ENCODE measurements at regions not wholly inside any gene's neighbourhood (a gene's known extent, or its start where the extent isn't known, plus 50 kb on each side); places are given as distances from the start of the nearest gene placed in this dataset.

DNA sequence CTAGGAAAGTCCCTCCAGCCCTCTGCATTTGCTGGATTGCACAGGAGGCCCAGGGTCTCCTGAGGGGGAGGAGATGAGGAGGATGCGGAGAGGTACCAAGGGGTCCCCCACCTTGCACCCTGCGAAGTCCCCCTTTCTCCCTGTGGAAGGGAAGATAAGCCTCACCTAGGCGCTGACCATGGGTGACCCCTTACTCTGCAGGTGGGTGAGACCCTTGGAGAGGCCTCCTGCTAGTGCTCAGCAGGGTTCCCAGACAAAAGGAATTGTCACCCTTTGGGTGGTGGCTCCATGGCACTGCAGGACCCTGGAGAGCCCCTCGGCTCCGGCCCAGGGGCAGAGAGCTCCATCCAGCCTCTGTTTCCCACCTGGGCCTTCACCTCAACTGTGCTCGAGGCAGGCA, 107.0 kb upstream of the RET start:
- no peak for DNase-seq (ENCODE audit: low read depth, low spot score)
- H3K27ac ChIP-seq, result no peak overlapping the region

DNA sequence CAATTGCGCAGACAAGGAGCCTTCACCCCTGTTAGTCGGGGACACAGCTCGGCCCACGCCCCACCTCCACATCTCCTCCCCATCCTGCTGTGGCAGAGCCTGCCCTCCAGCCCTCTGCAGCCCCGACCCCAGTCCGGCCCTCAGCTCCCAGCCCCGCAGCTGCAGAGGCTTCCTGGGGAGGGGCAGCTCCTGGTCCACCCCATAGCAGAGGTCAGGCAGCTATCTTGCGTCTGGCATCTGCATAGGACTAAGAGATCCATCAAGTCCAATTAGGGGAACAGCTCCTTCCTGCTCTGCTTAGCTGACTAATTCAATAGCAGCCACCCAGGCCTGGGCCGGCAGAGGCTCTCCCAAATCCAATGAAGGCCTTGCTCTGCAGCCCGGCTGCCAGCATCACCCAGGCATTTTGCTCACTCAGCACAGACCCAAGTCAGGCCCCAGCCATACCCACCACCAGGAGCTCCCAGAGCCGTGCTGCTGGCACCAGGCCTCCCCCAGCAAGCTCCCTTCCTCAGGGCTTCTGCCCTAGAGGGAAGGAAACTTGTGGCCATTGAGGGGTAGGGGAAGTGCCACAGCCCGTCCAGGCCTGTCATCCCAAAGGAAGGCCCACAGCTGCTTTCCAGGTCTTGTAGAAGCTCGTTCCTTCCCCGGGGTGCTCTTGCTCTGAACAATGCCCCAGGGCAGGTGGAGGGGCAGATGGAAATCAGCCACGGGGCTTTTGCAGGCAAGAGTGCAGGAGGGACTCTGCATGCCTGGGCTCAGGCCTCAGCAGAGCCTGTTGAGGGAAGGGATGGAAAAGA, 106.2 kb upstream of the RET start:
- no peak overlapping the region for H3K27ac ChIP-seq
- no peak for DNase-seq (ENCODE audit: low read depth, low spot score)

DNA sequence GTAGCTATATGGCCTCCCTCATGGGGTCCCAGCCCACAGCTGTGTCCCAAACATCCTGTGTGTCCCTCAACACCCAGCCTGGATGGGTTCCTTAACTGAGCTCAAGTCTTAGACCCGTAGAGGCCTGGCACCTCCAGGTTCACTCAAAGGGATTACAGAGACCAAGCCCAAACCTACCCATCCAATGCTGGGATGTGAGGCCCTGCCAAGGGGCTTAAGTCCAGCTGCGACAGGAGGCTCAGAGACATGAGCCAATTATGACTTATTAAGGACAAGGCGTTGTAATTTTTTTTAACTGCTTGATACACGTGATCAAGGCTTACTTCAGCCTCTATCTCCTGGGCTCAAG, 105.6 kb upstream of the RET start:
- no peak overlapping the region for H3K27ac ChIP-seq
- DNase-seq (ENCODE audit: low read depth, low spot score), result no peak

DNA sequence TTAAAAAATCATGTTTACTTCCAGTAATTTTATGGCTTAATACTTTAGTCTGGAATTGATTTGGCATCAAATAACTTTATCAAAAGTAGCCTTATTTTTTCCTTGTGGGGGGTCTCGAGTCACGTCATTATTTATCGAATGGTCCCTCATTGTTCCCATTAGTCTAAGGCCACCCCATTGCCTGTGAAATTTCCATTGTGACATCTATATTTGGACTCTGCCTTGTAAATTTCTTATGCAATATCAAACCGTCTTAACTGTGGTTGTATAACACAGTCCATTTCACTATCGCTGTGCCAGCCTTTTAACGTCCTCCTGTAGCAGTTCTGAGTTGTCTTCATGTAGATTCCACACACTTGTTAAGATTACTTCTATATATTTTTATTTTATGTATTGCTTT, 103.9 kb upstream of the RET start:
- DNase-seq (ENCODE audit: low read depth, low spot score), result no peak
- no peak overlapping the region for H3K27ac ChIP-seq

DNA sequence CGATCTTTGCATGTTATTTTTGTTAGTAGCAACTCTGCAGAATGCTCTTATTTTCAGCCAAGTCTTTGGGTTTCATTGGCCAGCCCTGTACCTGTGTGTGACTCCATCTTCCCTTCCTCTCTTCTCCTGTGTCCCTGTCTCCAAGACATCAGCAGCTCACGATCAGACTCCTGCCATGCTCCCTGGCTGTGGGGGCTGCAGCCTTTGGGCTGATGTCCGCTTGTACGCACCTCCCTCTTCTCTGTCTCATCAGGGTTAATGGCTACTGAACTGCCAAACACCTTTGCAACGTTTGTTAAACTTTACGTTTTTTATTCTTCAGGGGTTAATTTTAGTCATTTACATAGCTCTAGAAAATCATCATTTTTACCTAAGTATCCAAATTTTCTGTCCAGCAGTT, 103.5 kb upstream of the RET start:
- DNase-seq (ENCODE audit: low read depth, low spot score), result no peak
- H3K27ac ChIP-seq, result no peak overlapping the region

DNA sequence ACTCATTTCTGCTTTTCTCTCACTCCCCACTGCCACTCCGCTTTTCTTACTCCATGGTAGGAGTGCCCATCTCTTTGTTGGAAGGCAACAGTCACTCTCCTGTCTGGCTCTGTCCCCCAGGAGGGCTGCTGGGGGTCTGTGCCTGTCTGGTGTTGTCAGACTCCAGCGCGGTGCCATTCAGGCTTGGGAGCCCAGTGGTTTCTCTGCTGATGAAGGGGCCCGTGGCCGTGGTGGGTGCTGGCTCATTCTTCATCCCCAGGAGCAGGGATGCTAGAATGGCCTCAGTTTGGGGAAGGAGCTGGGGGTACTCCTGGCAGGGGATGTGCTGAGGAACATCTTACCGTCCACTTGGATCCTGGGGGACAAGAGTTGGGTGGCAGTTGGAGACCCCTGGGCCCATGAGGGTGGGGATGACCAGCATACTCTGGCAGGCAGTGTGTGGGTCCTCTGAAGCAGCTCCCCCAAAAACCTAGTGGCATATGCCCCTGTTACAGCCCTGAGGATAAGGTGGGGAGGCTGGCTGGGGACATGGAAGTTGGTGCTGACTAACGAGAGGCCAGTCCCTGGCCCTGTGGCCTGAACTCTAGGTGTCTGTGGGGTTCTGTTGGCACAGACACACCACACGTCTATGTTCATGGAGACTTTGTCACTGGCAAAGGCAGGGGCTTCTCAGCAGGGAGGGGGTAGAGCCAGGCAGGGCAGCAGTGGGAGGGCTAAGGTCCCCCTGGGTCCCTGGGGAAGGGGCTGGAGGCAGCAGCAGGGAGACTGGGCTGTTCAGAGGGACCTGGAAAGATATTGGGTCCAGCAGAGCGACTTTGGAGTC, 102.8 kb upstream of the RET start:
- DNase-seq (ENCODE audit: low read depth, low spot score), result no peak

DNA sequence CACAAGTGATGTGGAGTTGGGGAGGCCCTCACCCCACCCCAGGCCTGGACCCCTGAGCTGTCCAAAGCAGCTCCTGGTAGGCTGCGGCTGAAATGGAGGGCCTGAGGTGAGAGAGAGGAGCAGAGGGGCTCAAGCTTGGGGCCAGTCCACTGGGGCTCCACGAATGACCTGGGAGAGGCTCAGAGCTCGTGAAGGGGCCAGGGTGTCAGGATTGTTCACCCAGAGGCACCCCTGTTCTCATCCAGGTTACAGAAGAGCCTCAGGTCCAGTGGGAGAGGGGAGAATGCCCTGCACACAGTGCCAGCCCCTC, 102.2 kb upstream of the RET start:
- DNase-seq (ENCODE audit: low read depth, low spot score), result no peak
- H3K27ac ChIP-seq, result no peak overlapping the region

More for the DNA sequence above, 102.8 kb upstream of the RET start:
- H3K27ac ChIP-seq, result no peak overlapping the region

DNA sequence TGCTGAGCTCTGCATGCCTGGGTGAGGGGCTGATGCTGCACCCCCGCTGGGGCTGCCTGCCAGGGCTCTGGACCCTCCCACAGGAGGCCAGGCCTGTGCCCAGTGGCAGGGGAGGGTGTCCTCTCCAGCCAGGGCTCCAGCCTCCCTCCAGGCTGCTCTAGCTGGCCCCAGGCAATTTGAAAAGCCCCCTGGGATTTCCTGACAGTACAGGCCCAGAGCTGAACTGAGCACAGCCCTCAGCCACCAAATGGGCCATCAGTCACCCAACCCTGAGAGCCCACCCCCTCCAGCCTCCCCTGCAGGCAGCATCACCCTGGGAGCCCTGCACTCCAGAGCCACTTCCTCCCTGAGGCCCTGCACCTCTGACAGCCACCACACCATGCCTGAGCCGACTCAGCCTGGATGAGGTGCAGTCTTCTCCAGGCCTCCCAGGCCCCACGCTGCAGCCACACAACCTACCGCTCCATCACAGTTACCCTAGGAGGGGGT, 101.8 kb upstream of the RET start:
- DNase-seq (ENCODE audit: low read depth, low spot score), result no peak

DNA sequence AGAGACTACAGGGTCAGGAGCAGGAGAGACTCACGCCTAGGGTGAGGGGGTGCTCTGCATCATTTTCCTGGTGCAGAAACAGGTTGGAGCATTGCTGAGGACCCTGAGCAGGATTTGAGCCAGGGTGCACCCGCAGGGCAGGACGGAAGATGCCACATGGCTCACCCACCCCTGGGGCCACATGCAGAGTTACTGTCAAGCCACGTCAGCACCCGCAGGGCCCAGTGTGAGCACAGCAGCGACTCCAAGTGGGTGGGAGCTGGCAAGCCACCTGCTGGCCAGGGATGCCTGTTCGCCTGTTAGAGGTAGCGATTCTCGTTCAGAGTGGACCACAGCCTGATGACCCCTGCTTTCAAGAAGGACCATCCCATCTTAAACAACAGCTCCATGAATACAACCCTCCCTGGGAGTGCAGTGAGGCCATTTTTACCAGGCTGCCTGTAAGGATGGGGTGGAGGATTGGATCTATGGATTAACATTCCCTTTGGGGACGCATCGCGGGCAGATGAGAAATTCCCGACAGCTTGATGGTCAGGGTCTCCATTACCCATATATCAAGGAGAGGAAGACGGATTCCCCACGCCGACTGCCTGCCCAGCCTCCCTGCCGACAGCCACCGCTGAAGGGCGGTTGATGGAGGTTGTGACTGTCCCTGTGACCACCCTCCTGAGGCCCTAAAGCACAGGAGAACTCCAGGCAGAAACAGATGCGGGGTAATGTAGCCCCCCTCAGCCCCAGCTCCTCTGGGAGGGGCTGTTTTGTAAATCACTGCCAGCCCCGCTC, 101.1 kb upstream of the RET start:
- DNase-seq (ENCODE audit: low read depth, low spot score), result no peak
- no peak overlapping the region for H3K27ac ChIP-seq

More for the DNA sequence above, 101.8 kb upstream of the RET start:
- H3K27ac ChIP-seq, result no peak overlapping the region

DNA sequence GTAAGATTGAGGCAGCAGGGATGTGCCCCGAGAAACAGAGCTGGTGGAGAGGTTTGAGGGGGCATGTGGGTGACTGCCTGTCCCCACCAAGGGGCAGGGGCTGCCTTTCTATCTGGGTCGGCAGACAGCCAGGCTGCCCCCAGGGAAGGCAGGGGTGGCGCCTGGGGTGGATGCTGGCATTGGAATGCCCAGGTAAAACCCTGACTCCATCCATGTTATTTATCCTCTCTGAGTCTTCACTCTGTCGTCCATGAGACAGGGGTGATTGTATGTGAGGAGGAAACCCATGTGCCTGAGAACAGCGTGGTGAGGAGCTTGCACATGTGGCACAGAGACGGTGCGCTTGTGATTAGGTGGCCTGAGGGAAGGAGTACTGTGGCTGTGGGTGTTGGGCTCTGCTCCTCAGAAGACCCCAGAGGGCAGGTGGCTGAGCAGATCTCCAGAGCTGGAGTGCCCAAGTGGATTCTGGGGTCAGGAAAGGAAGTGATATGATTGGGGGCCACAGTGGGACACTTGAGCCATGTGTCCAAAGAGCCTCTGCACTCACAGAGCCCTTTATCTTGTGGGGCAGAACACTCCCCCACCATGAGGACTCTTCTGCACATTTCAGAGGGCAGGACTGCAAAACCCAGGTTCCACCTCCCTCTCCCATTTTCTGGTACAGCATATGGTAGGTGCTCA, 100.4 kb upstream of the RET start:
- DNase-seq (ENCODE audit: low read depth, low spot score), result no peak
- H3K27ac ChIP-seq, result no peak overlapping the region

DNA sequence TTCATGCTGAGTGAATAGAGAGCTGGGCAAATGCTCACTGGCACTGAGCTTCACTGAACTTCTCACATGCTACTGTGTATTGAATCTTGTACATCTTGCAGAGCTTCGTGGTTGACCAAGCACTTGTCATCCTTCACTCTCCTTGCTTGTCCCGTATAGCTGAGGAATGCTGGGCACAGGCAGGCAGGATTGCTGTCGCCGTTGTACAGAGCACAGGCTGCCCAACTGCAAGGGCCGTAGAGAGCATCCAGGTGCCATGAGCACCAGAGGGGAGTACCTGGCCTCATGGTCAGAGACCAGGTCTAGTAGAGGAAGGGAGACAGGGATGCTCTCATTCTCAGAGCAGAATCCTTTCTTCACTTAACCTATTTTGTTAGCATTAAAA, 99.8 kb upstream of the RET start:
- no peak overlapping the region for H3K27ac ChIP-seq
- DNase-seq (ENCODE audit: low read depth, low spot score), result no peak

DNA sequence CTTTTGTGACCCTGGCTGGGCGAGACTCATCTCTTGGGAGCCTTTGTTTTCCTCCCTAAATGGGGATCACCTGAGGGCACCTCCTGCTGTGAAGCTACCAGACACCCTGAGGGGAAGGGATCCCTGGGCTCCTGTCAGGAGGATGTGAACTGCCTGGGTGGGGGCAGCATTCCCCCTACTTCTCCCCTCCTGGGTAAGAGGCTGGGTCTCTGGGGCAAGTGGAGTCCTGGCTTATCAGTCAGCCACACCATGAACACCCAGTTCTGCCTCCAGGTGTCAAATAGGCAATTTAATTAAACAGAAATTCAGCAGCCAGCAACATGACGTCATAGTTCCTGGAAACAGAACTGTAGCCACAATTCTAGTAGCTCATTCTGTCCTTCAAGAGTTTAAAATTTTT, 97.7 kb upstream of the RET start:
- no peak overlapping the region for H3K27ac ChIP-seq
- DNase-seq (ENCODE audit: low read depth, low spot score), result no peak

DNA sequence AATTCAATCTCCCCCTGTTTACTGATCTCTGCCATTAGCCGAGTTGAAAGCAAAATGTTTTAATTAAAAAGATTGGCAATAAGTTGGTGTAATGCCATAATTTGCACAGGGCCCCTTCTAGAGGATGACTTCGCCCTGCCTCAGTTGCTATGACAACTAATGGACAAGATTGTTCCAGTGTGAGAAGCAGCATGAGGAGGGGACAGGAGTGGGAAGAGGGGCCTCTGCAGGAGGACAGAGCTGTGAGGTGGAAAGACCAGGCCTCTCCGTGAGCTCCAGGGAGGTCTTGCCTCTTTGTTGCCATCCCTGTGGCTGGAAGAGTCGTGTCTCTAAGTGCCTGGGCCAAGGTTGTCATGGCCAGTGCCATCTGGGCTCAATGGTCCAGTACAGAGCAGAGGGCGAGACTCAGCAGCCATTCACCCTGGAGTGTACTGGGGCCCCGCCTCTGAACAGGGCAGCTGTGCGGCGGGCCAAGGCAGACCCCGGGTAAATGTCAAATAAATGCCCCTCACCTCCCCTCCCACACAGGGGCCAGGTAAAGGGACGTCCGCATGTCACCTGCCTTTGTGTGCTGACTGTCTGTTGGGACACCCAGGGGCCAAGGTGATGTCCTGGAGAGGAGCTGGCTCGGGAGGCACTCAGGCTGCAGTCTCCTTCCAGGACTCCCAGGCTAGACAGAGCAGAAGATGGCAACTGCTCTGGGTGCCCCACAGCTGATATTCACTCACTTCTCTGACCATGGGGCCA, 97.0 kb upstream of the RET start:
- H3K27ac ChIP-seq, result no peak overlapping the region
- no peak for DNase-seq (ENCODE audit: low read depth, low spot score)

DNA sequence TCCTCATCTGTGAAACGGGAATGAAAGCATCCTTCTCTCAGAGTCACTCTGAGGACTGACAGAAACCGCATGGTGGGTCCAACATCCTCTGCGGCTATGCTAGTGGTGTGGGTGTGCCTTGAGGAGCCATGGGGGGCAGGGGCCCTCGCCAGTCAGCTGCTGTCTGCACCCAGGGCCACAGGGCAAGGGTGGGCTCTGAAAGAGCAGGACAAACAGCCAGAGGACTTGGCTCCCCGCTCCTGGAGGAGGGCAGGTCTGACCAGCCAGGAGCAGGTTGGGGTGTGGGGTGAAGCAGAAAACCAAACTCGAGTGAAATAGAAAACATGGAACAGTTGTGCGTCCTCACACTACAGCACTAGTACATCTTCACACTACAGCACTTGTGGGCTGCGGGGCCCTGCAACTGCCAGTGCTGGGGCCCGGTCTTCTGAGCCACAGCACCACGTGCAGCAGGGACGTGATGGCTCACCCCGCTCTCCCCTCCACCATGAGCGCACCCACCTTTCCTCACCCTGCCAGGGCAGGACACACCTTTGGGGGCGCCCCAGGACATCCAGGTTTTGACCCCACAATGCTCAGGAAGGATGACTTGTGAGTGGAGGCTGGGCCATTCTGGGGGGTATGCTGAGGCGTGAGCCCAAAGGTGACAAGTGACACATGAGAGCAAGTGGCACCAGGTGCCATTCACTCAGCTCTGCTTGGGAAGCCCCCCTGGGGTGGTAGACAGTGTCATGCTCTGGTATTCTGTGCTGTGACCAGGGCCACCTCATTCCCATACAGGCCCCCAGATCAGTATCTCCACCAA, 96.1 kb upstream of the RET start:
- no peak for DNase-seq (ENCODE audit: low read depth, low spot score)
- H3K27ac ChIP-seq, result no peak overlapping the region

DNA sequence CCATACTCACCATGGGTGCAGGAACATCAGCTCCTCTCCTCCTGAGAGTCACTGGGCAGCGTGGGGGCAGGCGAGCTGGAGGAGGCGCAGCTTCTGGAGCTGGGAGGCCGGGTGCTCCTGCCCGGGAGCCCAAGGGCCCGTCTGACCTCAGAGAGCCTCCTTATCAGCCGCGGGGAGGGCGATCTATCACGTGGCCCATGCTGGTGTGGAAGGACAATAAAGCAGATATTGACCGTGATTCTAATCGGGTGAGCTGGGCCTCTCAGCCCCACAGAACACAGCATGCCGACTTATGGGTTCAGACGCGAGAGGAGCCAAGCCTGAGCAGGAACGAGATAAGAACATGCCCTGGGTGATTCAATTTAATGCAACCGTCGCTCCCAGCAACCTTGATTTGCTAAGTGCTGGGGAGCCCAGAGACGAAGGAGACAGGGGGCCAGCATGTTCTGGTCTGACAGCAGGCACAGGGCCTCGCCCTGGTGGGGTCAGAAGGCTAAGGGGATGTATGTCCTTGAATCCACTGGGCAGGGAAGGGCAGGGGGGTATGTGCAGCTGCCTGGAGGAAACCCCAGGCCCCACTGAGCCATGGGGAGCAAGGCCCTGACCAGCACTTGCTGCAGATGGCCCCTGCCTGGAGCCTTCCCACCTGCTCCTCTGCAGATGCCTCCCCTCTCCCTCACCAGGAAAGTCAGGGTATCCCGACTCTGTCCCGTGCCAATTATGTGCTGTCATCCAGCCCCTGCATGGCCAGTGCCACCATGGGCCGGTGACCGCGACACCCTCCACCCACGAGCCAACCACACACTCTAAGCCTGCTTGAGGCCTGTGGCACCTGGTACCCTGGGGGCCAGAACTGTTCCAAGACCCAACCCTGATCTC, 95.3 kb upstream of the RET start:
- no peak for DNase-seq (ENCODE audit: low read depth, low spot score)
- H3K27ac ChIP-seq, result no peak overlapping the region

DNA sequence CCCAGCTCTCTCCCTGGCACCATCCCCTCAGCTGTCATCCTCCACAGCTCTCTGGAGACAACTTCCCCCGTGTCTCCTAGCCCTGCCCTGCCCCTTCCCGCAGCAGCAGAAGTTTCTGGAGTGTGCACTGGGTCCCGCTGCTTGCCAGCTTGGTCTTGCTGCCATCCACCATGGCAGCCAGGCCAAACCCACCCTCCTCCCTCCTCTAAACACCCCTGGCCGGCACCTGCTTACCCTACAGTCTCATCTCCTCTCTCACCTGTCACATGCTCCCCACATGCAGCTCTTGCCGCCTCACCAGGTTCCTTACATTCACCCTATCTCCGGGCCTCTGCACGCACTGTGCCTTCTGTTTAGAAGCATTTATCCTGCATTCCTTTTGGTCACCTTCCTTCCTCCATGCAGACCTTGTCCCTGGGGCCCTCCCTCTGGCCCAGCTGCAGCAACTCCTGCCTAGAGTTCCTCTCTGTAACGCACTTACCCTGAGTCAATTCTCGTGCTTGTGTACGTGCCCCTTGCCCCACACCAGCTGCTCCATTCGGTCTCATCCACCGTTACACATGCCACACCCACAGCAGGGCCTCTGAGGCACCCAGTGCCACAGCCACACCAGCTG, 93.9 kb upstream of the RET start:
- no peak for DNase-seq (ENCODE audit: low read depth, low spot score)
- H3K27ac ChIP-seq, result no peak overlapping the region

DNA sequence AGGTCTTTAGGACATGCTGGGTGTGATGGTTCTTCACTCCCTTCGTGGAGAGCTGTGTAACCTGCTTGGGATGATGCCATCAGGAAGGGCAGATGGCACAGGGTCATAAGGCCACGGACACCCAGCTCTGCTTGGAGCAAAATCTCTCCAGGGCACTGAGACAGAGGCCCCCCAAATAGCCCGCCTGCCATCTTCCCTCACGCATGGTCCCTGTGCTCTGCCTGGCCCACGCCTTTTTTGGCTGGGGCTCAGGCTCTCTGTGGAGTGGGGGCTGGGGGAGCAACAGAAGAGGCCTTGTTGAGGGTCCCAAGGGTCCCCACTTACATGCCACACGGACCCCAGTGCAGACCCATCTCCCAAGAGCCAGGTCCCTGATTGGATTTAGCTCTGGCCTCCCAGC, 93.3 kb upstream of the RET start:
- no peak overlapping the region for H3K27ac ChIP-seq

More for the DNA sequence above, 93.3 kb upstream of the RET start:
- DNase-seq (ENCODE audit: low read depth, low spot score), result no peak
